Thyroid gland (tissue), 4 donors: ENCODE measurements at regions not wholly inside any gene's neighbourhood (a gene's known extent, or its start where the extent isn't known, plus 50 kb on each side); places are given as distances from the start of the nearest gene placed in this dataset.
"Not testable (repeated sequence)": the region's sequence is repeated elsewhere in the genome, so short reads cannot be mapped to it uniquely, and the experiment has no call there.

Experiments
- CTCF ChIP-seq, 6 experiments: fragments of 200-600 bp in 3 of 6; fragments of 450-650 bp in 3 of 6; sonication (generic) in 3 of 6; IDR thresholded peaks; one replicate each; pipeline ENCODE4 v1.5.1; 2016 to 2019; ENCODE audit warnings: antibody characterized with exemption in 6 of 6, mild to moderate bottlenecking in 2 of 6, inconsistent platforms in 1 of 6, moderate library complexity in 1 of 6
- POLR2A ChIP-seq, 2 donors: fragments of 450-650 bp; IDR thresholded peaks; one replicate each; pipeline ENCODE4 v1.6.1; 2017; ENCODE audit warnings: antibody characterized with exemption in 2 of 2, mild to moderate bottlenecking in 2 of 2, moderate library complexity in 1 of 2

GRCh38 chr4:118461435-118461834 is 108.6 kb upstream of the PRSS12 start:
- TF ChIP-seq CTCF, POLR2A (IDR thresholded peaks at IDR 0.05): not testable (repeated sequence)
